Muscle of leg (tissue), 3 donors: ENCODE measurements at regions not wholly inside any gene's neighbourhood (a gene's known extent, or its start where the extent isn't known, plus 50 kb on each side); places are given as distances from the start of the nearest gene placed in this dataset.

Experiments used
- DNase-seq: peaks from one replicate; pipeline ENCODE4 v3.0.0; 2013
- H3K27ac ChIP-seq: one replicate; pipeline ENCODE4 v1.5.1; 2013; ENCODE audit warnings: mild to moderate bottlenecking, low read length, control low read depth
- H3K27me3 ChIP-seq: one replicate; pipeline ENCODE4 v1.6.1; 2013; ENCODE audit warnings: low read length; ENCODE audit not compliant: control insufficient read depth, insufficient read depth
- H3K36me3 ChIP-seq: one replicate; pipeline ENCODE4 v1.6.1; 2013; ENCODE audit warnings: low read length; ENCODE audit not compliant: control insufficient read depth, insufficient read depth
- H3K4me1 ChIP-seq: one replicate; pipeline ENCODE4 v1.6.1; 2013; ENCODE audit warnings: low read length; ENCODE audit not compliant: control insufficient read depth, insufficient read depth
- H3K4me3 ChIP-seq: one replicate; pipeline ENCODE4 v1.5.1; 2013; ENCODE audit warnings: low read length, control low read depth
- H3K9me3 ChIP-seq: replicated peaks from 2 replicates; pipeline ENCODE4 v1.6.1; 2013; ENCODE audit warnings: low read depth, low read length; ENCODE audit not compliant: control insufficient read depth
- WGBS: methylation state at CpG from one replicate; pipeline ENCODE4 v1.1.5; 2013; ENCODE audit warnings: missing lambda C conversion rate; ENCODE audit not compliant: insufficient coverage; 5-methylcytosine and 5-hydroxymethylcytosine counted together

DNA sequence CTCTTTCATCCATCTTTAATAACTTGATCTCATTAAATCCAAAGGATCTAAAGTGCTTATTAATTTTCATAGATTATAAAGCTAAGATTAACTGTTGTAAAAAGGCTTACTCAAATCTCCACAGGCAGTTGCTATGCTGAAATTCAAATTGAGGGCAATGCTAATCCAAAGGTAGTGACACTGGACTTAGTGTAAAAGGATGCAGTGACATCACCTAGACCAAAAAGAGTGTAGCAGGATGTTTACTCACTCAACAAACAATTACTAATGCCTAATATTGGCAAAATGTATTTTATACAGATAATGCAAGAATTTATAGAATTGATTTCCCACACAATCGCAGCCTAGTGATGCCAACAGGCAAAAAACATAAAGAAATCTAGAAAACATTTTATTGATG is 756.2 kb downstream of the CDH9 start:
- no peak overlapping the region for H3K4me3 ChIP-seq
- DNase-seq, result no peak
- H3K27ac ChIP-seq, result no peak overlapping the region
- no peaks in the 10 kb centered on the region for H3K36me3 ChIP-seq
- H3K4me1 ChIP-seq, result no peaks in the 10 kb centered on the region
- WGBS, result no CpG with 5 or more reads among the region's 1 CpG
- H3K27me3 ChIP-seq, result no peaks in the 10 kb centered on the region
- peaks cover 5% of the 10 kb centered on the region for H3K9me3 ChIP-seq

DNA sequence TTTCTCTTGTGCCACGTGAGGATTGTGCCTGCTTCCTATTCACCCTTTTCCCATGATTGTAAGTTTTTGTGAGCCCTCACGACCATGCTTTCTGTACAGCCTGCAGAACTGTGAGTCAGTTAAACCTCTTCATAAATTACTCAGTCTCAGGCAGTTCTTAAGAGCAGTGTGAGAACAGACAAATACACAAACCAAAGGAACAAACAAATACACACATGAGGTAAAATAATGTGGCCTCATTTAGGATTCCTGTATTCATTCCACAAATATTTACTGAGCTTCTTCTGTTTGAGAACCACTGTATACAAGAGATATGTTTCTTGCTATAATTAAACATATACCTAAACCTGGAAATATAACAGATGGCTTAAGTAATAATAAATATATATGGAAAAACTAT is 760.3 kb downstream of the CDH9 start:
- H3K27ac ChIP-seq, result no peak overlapping the region
- 29% methylated on average over 1 of the region's 2 CpGs for WGBS
- no peaks in the 10 kb centered on the region for H3K36me3 ChIP-seq
- peaks cover 4% of the 10 kb centered on the region for H3K9me3 ChIP-seq
- no peak for DNase-seq
- no peak overlapping the region for H3K4me3 ChIP-seq
- H3K4me1 ChIP-seq, result no peaks in the 10 kb centered on the region
- H3K27me3 ChIP-seq, result no peaks in the 10 kb centered on the region

DNA sequence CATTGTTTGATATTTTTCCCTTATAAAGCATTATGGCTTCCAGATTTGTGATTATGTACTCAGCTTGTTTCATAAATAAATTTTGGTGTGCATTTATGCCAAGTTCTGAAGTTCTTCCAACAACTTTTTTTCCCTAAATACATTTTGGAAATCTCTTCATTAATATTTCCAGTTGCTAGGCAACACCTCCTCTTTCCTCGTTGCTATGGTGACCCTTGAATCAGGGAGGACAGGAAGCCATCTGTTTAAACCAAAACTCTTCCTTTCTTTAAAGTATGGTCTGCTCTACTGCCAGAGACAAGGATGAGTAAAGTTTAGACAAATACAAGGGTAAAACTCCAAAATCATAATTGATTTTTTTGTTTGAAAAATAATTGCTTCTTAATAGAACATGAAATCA is 779.3 kb downstream of the CDH9 start:
- no peaks in the 10 kb centered on the region for H3K4me1 ChIP-seq
- no peaks in the 10 kb centered on the region for H3K36me3 ChIP-seq
- no peak overlapping the region for H3K27ac ChIP-seq
- WGBS, result no CpG with 5 or more reads among the region's 1 CpG
- H3K27me3 ChIP-seq, result no peaks in the 10 kb centered on the region
- H3K9me3 ChIP-seq, result peaks cover 6% of the 10 kb centered on the region
- DNase-seq, result peak; percentile 15
- H3K4me3 ChIP-seq, result no peak overlapping the region

DNA sequence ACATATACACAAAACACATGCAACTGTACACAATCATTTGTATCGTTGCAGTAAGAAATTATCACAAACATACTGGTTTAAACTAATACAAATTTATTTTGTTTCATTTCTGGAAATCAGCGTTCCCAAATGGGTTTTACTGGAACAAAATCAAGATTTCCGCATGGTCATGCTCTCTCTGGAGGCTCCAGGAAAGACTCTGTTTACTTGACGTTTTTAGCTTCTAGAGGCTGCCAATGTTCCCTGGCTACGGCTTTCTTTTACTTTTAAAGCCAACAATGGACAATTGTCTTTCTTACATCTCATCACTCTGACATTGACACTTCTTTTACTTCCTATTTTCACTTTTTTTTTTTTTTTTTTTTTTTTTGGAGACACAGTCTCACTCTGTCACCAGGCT is 793.1 kb downstream of the CDH9 start:
- DNase-seq, result peak; percentile 86
- Histone ChIP-seq H3K9me3 (peaks cover 1% of the 10 kb centered on the region), H3K4me3 (no peak overlapping the region), H3K27me3 (no peaks in the 10 kb centered on the region), H3K4me1 (no peaks in the 10 kb centered on the region), H3K36me3 (no peaks in the 10 kb centered on the region), H3K27ac (no peak overlapping the region)
- 16% methylated on average over 4 of the region's 5 CpGs for WGBS

DNA sequence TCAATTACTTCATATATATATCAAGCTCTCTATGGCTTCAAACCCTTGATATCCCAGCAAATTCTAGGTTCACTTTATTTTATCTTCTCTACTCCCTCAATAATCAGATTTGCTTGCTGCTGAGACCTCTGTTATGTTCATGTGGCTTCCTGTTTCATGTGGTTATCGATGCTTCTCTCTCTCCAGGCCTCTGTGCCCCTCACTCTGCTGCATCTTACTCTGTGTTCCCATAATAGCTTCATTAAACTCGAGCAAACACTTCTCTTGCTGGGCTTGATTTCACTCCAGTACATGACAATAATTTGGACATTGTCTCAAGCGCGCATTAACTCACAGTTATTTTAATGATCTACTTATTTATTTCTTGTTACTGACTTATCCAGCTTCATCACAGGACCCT is 798.8 kb downstream of the CDH9 start:
- no peaks in the 10 kb centered on the region for H3K4me1 ChIP-seq
- DNase-seq, result no peak
- no peaks in the 10 kb centered on the region for H3K36me3 ChIP-seq
- WGBS, result 80% methylated on average over 1 of the region's 4 CpGs
- no peak overlapping the region for H3K27ac ChIP-seq
- H3K27me3 ChIP-seq, result no peaks in the 10 kb centered on the region
- H3K4me3 ChIP-seq, result no peak overlapping the region
- H3K9me3 ChIP-seq, result peaks cover 9% of the 10 kb centered on the region

DNA sequence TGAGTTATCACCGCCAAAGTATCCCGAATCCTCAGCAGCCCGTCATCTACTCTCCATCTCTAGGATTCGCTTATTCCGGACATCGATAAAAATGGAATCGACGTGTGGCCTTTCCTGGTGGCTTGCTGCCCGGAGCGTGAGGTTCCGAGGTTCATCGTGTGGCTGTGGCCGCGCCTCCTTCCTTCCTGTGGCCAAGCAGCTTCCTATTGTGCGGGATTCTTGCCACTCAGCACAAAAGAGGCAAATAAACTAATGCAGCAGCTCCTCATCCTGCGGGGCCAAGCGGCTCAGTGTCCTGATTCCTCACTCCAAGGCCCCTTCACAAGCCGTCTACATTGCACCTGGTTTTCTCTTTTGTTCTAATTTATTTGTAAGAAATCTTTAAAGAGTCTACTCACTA is 800.9 kb downstream of the CDH9 start:
- DNase-seq, result no peak
- Histone ChIP-seq H3K4me1 (no peaks in the 10 kb centered on the region), H3K36me3 (no peaks in the 10 kb centered on the region), H3K27ac (no peak overlapping the region), H3K4me3 (no peak overlapping the region), H3K27me3 (no peaks in the 10 kb centered on the region), H3K9me3 (peaks cover 9% of the 10 kb centered on the region)
- 89% methylated on average over 14 of the region's 18 CpGs for whole genome bisulfite sequencing

DNA sequence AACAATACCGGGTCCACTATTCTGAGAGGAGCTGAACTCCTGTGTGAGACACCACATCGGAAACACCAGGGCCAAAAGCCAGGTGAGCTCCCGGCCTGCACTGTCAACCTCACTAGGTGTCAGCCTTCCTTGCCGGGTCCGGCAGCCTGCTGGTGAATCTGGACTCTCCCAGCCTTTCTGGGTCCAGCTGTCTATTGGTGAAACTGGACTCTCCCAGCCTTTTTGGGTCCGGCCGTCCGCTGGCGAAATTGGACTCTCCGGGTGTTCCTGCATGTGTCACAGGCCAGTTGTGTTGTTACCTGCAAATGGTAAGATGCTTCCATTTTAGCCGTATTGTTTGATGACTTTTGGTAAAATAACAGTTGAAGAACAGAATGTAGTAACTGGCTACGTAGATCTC is 801.5 kb downstream of the CDH9 start:
- WGBS, result 95% methylated on average over 9 of the region's 12 CpGs
- no peak for DNase-seq
- no peaks in the 10 kb centered on the region for H3K27me3 ChIP-seq
- H3K36me3 ChIP-seq, result no peaks in the 10 kb centered on the region
- peaks cover 11% of the 10 kb centered on the region for H3K9me3 ChIP-seq
- no peaks in the 10 kb centered on the region for H3K4me1 ChIP-seq
- no peak overlapping the region for H3K4me3 ChIP-seq
- H3K27ac ChIP-seq, result no peak overlapping the region

DNA sequence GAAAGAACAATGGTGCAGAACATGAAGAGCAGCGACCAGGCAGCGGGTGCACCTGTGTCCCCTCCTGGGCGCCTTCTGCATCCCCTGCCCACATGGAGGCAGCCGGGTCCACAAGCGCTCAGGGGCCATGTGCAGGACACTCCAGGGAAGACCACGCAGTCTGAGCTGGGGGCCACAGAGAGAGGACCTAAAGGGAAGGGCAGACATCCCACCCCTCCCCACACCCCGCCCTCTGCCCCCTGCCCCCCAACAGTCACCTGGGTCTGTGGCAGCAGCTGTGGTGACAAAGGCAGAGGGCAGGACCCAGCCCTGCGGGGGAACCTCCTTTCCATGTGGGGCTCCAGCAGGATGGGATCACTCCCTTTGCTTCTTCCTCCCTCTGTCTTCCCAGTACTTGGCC is 805.7 kb downstream of the CDH9 start:
- 89% methylated on average over 4 of the region's 8 CpGs for WGBS
- no peaks in the 10 kb centered on the region for H3K4me1 ChIP-seq
- peaks cover 21% of the 10 kb centered on the region for H3K9me3 ChIP-seq
- DNase-seq, result no peak
- no peak overlapping the region for H3K4me3 ChIP-seq
- no peaks in the 10 kb centered on the region for H3K27me3 ChIP-seq
- H3K27ac ChIP-seq, result no peak overlapping the region
- no peaks in the 10 kb centered on the region for H3K36me3 ChIP-seq

DNA sequence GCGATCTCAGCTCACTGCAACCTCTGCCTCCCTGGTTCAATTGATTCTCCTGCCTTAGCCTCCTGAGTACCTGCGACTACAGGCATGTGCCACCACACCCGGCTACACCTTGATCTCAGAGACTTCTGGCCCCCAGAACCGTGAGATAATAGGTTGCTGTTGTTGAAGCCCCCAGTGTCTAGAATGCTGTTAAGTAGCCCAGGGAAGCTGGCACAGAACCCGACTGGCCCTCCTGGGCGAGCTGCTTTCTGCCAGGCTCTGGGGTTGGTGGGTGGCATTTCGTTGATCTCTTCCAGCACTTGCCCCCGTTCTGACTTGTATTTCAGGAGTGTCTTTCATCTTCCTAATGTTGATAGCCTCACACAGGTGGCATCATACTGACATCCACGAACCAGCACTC is 807.1 kb downstream of the CDH9 start:
- WGBS, result 72% methylated on average over 4 of the region's 9 CpGs

DNA sequence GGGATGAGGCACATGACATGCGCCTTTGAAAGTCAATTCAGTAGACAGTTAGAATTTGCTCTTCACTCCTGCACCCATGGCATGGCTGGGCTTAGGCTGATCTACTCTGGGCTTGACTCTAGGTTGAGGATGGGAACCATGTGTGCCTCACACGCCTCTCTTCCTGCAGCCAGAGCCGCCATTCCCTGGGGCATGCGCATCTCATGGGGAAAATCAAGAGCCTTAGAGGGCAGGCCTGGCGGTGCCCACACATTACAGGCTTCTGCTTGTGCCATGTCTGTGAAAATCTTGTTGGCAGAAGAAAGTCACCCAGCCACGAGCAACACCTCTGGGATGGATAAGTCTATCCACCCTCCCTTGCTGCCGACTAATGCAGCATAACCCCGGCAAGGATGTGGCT is 808.5 kb downstream of the CDH9 start:
- H3K36me3 ChIP-seq, result no peaks in the 10 kb centered on the region
- H3K27ac ChIP-seq, result no peak overlapping the region
- DNase-seq, result no peak
- 90% methylated on average over 7 of the region's 8 CpGs for WGBS
- H3K9me3 ChIP-seq, result peaks cover 24% of the 10 kb centered on the region
- no peaks in the 10 kb centered on the region for H3K4me1 ChIP-seq
- no peaks in the 10 kb centered on the region for H3K27me3 ChIP-seq
- H3K4me3 ChIP-seq, result no peak overlapping the region

More for the DNA sequence above, 807.1 kb downstream of the CDH9 start:
- Histone ChIP-seq H3K4me3 (no peak overlapping the region), H3K4me1 (no peaks in the 10 kb centered on the region), H3K27ac (no peak overlapping the region), H3K36me3 (no peaks in the 10 kb centered on the region), H3K9me3 (peaks cover 17% of the 10 kb centered on the region), H3K27me3 (no peaks in the 10 kb centered on the region)
- no peak for DNase-seq

DNA sequence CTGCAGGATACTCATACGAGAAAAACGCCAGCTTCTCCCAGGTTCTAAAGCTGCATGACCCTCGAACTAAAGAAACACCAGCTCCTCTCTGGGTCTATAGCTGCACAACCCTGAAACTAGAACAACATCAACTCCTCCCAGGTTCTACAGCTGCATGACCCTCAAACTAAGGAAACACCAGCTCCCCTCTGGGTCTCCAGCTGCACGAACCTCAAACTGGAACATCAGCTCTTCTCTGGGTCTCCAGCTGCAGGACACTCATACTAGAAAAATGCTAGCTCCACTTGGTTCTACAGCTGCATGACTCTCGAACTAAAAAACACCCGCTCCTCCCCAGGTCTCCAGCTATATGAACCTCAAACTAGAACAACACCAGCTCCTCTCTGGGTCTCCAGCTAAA is 811.1 kb downstream of the CDH9 start:
- no peak for DNase-seq
- no peaks in the 10 kb centered on the region for H3K36me3 ChIP-seq
- no peak overlapping the region for H3K4me3 ChIP-seq
- H3K27ac ChIP-seq, result no peak overlapping the region
- H3K27me3 ChIP-seq, result no peaks in the 10 kb centered on the region
- 81% methylated on average over 6 of the region's 6 CpGs for WGBS
- H3K4me1 ChIP-seq, result no peaks in the 10 kb centered on the region
- peaks cover 25% of the 10 kb centered on the region for H3K9me3 ChIP-seq
